Chondrocyte (in vitro differentiated cells): ENCODE measurements at regions not wholly inside any gene's neighbourhood (a gene's known extent, or its start where the extent isn't known, plus 50 kb on each side); places are given as distances from the start of the nearest gene placed in this dataset.

Experiments used
- DNase-seq: peaks from one replicate; pipeline ENCODE4 v3.0.0; 2021; ENCODE audit warnings: mixed read lengths, low spot score
- H3K27ac Mint-ChIP-seq: one replicate; pipeline ENCODE4 v1.8.0; 2021; ENCODE audit warnings: mild to moderate bottlenecking, moderate library complexity, mixed read lengths; ENCODE audit not compliant: unreplicated experiment
- H3K27me3 Mint-ChIP-seq: 2 replicates; pipeline ENCODE4 v1.8.0; 2021; ENCODE audit warnings: low read depth, mixed read lengths
- H3K36me3 Mint-ChIP-seq: 2 replicates; pipeline ENCODE4 v1.8.0; 2021; ENCODE audit warnings: low read depth, mixed read lengths
- H3K4me1 Mint-ChIP-seq: 2 replicates; pipeline ENCODE4 v1.8.0; 2021; ENCODE audit warnings: low read depth, mild to moderate bottlenecking, mixed read lengths
- H3K4me3 Mint-ChIP-seq: one replicate; pipeline ENCODE4 v1.8.0; 2021; ENCODE audit warnings: mild to moderate bottlenecking, moderate library complexity, mixed read lengths; ENCODE audit not compliant: unreplicated experiment
- H3K9me3 Mint-ChIP-seq: 2 replicates; pipeline ENCODE4 v1.8.0; 2021; ENCODE audit warnings: low read depth, mixed read lengths
- TF ChIP-seq, protein P1 (sequence below): fragments of 200-600 bp; sonication (generic); IDR thresholded peaks from 2 replicates; pipeline ENCODE4 v1.5.0; 2021; ENCODE audit warnings: antibody characterized with exemption, mild to moderate bottlenecking, moderate library complexity

- H3K9me3 Mint-ChIP-seq, result peaks cover 5% of the 10 kb centered on the region
- peaks cover 28% of the 10 kb centered on the region for H3K4me1 Mint-ChIP-seq
- no peak for DNase-seq
- H3K36me3 Mint-ChIP-seq, result no peaks in the 10 kb centered on the region
- H3K27me3 Mint-ChIP-seq, result no peaks in the 10 kb centered on the region
- no peak overlapping the region for H3K4me3 Mint-ChIP-seq
- peak overlapping the region; percentile 91 for H3K27ac Mint-ChIP-seq
- TF ChIP-seq, protein P1, sequence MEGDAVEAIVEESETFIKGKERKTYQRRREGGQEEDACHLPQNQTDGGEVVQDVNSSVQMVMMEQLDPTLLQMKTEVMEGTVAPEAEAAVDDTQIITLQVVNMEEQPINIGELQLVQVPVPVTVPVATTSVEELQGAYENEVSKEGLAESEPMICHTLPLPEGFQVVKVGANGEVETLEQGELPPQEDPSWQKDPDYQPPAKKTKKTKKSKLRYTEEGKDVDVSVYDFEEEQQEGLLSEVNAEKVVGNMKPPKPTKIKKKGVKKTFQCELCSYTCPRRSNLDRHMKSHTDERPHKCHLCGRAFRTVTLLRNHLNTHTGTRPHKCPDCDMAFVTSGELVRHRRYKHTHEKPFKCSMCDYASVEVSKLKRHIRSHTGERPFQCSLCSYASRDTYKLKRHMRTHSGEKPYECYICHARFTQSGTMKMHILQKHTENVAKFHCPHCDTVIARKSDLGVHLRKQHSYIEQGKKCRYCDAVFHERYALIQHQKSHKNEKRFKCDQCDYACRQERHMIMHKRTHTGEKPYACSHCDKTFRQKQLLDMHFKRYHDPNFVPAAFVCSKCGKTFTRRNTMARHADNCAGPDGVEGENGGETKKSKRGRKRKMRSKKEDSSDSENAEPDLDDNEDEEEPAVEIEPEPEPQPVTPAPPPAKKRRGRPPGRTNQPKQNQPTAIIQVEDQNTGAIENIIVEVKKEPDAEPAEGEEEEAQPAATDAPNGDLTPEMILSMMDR, result no peak
Observed at GRCh38 chr10:52864201-52865106, 91.9 kb upstream of the MBL2 start.

DNA sequence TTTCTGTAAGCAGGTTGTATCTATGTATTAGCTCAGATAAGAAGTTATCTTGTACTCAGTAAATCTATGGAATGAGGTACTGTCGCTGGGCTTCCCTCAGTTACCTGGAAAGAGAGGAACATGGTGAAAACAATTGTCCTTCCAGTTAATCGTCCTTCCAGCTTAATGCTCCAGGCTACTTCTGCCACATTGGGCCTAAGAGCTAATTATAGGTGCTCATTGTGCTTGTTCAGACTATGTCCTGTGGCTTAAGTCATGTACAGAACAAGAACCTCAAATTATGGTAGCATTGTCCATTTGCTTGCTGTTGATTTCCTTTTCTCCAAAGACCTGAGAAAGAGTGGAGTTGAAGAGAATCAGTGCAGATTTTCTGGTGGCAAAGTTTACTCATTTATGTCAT, 86.1 kb upstream of the MBL2 start:
- no peak for DNase-seq
- H3K27me3 Mint-ChIP-seq, result peaks cover under 1% of the 10 kb centered on the region
- TF ChIP-seq, protein P1, result no peak
- no peaks in the 10 kb centered on the region for H3K36me3 Mint-ChIP-seq
- H3K9me3 Mint-ChIP-seq, result peaks cover 3% of the 10 kb centered on the region
- H3K4me1 Mint-ChIP-seq, result peaks cover 9% of the 10 kb centered on the region
- H3K4me3 Mint-ChIP-seq, result no peak overlapping the region
- no peak overlapping the region for H3K27ac Mint-ChIP-seq

DNA sequence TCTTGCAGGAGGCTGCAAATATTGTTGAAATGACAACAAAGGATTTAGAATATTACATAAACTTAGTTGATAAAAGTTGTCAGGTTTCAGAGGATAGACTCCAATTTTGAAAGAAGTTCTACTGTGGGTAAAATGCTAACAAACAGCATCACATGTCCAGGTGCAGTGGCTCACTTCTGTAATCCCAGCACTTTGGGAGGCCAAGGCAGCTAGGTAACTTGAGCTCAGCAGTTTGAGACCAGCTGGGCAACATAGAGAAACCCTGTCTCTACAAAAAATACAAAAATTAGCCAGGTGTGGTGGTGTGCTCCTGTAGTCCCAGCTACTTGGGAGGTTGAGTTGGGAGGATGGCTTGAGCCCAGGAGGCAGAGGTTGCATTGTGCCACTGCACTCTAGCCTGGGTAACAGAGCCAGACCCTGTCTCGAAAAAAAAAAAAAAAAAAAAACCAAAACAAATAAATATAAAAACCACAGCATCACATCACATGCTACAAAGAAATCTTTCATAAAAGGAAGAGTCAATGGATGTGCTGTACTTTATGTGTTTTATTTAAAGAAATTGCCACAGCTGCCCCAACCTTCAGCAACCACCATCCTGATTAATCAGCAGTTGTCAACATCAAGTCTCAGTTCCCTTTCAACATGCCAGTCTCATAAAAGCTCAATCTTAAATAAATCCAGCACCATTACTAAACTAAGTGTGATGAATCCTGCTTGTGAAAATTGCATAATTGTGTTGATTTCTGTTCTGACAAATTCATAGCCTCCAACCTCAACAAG, 83.2 kb upstream of the MBL2 start:
- H3K4me1 Mint-ChIP-seq, result no peaks in the 10 kb centered on the region
- peaks cover 6% of the 10 kb centered on the region for H3K9me3 Mint-ChIP-seq
- no peaks in the 10 kb centered on the region for H3K36me3 Mint-ChIP-seq
- H3K27ac Mint-ChIP-seq, result no peak overlapping the region
- TF ChIP-seq, protein P1, result no peak
- no peak overlapping the region for H3K4me3 Mint-ChIP-seq
- peaks cover 2% of the 10 kb centered on the region for H3K27me3 Mint-ChIP-seq
- no peak for DNase-seq

DNA sequence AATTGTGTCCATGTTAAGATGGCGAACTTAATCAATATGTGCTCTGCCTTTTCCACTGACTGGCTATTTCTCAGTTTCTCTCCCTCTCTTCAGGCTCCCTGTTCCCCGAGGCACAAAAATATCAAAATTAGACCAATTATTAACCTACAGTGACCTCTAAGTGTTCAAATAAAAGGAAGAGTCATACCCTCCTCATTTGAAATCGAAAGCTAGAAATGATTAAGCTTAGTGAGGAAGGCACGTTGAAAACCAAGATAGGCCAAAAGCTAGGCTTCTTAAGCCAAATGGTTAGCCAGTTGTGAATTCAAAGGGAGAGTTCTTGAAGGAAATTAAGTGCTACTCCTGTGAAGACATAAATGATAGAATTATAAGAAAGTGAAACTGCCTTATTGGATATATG, 81.1 kb upstream of the MBL2 start:
- H3K27me3 Mint-ChIP-seq, result peaks cover 7% of the 10 kb centered on the region
- H3K27ac Mint-ChIP-seq, result no peak overlapping the region
- TF ChIP-seq, protein P1, result no peak
- DNase-seq, result no peak
- no peaks in the 10 kb centered on the region for H3K36me3 Mint-ChIP-seq
- peaks cover 11% of the 10 kb centered on the region for H3K9me3 Mint-ChIP-seq
- H3K4me3 Mint-ChIP-seq, result no peak overlapping the region
- no peaks in the 10 kb centered on the region for H3K4me1 Mint-ChIP-seq

DNA sequence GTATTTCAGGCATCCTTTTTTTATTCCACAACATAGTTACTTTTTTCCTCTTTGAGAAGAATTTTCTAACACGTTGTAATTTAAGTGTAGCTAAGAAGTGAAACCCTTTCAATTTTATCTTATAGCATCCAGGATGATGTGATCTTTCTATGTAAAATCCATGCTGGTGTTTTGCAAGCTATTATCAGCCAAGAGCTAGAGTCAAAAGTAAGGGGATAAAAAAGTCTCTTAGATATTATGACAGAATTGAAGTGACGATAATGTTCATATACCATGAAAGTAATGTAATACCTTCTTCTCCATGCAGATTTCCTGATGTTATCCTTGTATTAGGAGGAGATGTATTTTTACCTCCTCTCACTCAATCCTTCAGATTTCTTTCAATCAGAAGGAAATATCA, 64.2 kb upstream of the MBL2 start:
- H3K4me1 Mint-ChIP-seq, result no peaks in the 10 kb centered on the region
- peaks cover 2% of the 10 kb centered on the region for H3K27me3 Mint-ChIP-seq

More for the DNA sequence above, 64.2 kb upstream of the MBL2 start:
- no peak overlapping the region for H3K27ac Mint-ChIP-seq
- H3K9me3 Mint-ChIP-seq, result peaks cover 18% of the 10 kb centered on the region
- H3K4me3 Mint-ChIP-seq, result no peak overlapping the region
- TF ChIP-seq, protein P1, result no peak
- peaks cover 4% of the 10 kb centered on the region for H3K36me3 Mint-ChIP-seq
- no peak for DNase-seq
